ENCODE measurements at regions not wholly inside any gene's neighbourhood (a gene's known extent, or its start where the extent isn't known, plus 50 kb on each side); places are given as distances from the start of the nearest gene placed in this dataset.

GRCh38 chr12:24297516-24297915 is 348.0 kb upstream of the SOX5 start:
- Histone ChIP-seq H2AFZ (no peak overlapping the region), H3K4me2 (ENCODE audit: unreplicated experiment) (no peak overlapping the region), H3K27ac (no peak overlapping the region), H3K9me3 (ENCODE audit: low read depth) (no peaks in the 10 kb centered on the region), H3K4me1 (ENCODE audit: insufficient read depth) (no peaks in the 10 kb centered on the region), H3K4me3 (no peak overlapping the region), H3K79me2 (ENCODE audit: insufficient read depth) (no peaks in the 10 kb centered on the region), H4K20me1 (ENCODE audit: insufficient read depth) (no peaks in the 10 kb centered on the region), H3K27me3 (replicated peaks; ENCODE audit: insufficient read depth) (no peaks in the 10 kb centered on the region), H3K9ac (no peak overlapping the region), H3F3A (ENCODE audit: insufficient read depth) (no peaks in the 10 kb centered on the region), H3K36me3 (ENCODE audit: low read depth) (no peaks in the 10 kb centered on the region), H3K9me2 (ENCODE audit: insufficient read depth) (no peaks in the 10 kb centered on the region)
- 53 to 57% methylated on average over 5 of the region's 5 CpGs for WGBS, 2 experiments (ENCODE audit: low coverage in 1 of 2, low lambda C conversion rate in 2 of 2, missing lambda C conversion rate in 2 of 2)
- no peak for DNase-seq
- in situ Hi-C loops (cut with MboI), result no loop called here
- TF ChIP-seq EZH2 (IDR thresholded peaks at IDR 0.05; ENCODE audit: insufficient read depth, poor library complexity, severe bottlenecking) (no peak), EZH2phosphoT487 (IDR thresholded peaks at IDR 0.05; ENCODE audit: insufficient read depth, low read depth) (no peak)

GRCh38 chr12:24293549-24293948 is 344.1 kb upstream of the SOX5 start:
- no peak for DNase-seq
- Histone ChIP-seq H3K4me2 (ENCODE audit: unreplicated experiment) (no peak overlapping the region), H3K27ac (no peak overlapping the region), H3K4me3 (no peak overlapping the region), H4K20me1 (ENCODE audit: insufficient read depth) (no peaks in the 10 kb centered on the region), H3K27me3 (replicated peaks; ENCODE audit: insufficient read depth) (no peaks in the 10 kb centered on the region), H3K9me2 (ENCODE audit: insufficient read depth) (no peaks in the 10 kb centered on the region), H2AFZ (no peak overlapping the region), H3K9ac (no peak overlapping the region), H3K79me2 (ENCODE audit: insufficient read depth) (no peaks in the 10 kb centered on the region), H3K36me3 (ENCODE audit: low read depth) (no peaks in the 10 kb centered on the region), H3K9me3 (ENCODE audit: low read depth) (no peaks in the 10 kb centered on the region), H3K4me1 (ENCODE audit: insufficient read depth) (no peaks in the 10 kb centered on the region), H3F3A (ENCODE audit: insufficient read depth) (no peaks in the 10 kb centered on the region)
- TF ChIP-seq EZH2phosphoT487 (IDR thresholded peaks at IDR 0.05; ENCODE audit: insufficient read depth, low read depth) (no peak), EZH2 (IDR thresholded peaks at IDR 0.05; ENCODE audit: insufficient read depth, poor library complexity, severe bottlenecking) (no peak)
- 37 to 57% methylated on average over 1 of the region's 1 CpG for WGBS, 2 experiments (ENCODE audit: low coverage in 1 of 2, low lambda C conversion rate in 2 of 2, missing lambda C conversion rate in 2 of 2)
- in situ Hi-C loops (cut with MboI), result no loop called here

GRCh38 chr12:24287963-24288362 is 338.5 kb upstream of the SOX5 start:
- WGBS, 2 experiments (ENCODE audit: low coverage in 1 of 2, low lambda C conversion rate in 2 of 2, missing lambda C conversion rate in 2 of 2), result 57 to 64% methylated on average over 1 of the region's 1 CpG

GRCh38 chr12:24285448-24285847 is 336.0 kb upstream of the SOX5 start:
- DNase-seq, result no peak
- no peaks in the 10 kb centered on the region for H3K4me1 ChIP-seq (ENCODE audit: insufficient read depth)

More at GRCh38 chr12:24287963-24288362, 338.5 kb upstream of the SOX5 start:
- H3K4me2 ChIP-seq (ENCODE audit: unreplicated experiment), result no peak overlapping the region
- no peak overlapping the region for H3K4me3 ChIP-seq
- H3K4me1 ChIP-seq (ENCODE audit: insufficient read depth), result no peaks in the 10 kb centered on the region
- H4K20me1 ChIP-seq (ENCODE audit: insufficient read depth), result no peaks in the 10 kb centered on the region
- TF ChIP-seq EZH2 (IDR thresholded peaks at IDR 0.05; ENCODE audit: insufficient read depth, poor library complexity, severe bottlenecking), result no peak
- TF ChIP-seq EZH2phosphoT487 (IDR thresholded peaks at IDR 0.05; ENCODE audit: insufficient read depth, low read depth), result no peak
- in situ Hi-C loops (cut with MboI), result no loop called here
- no peak overlapping the region for H3K9ac ChIP-seq
- no peaks in the 10 kb centered on the region for H3K36me3 ChIP-seq (ENCODE audit: low read depth)
- no peak overlapping the region for H3K27ac ChIP-seq
- no peaks in the 10 kb centered on the region for H3K79me2 ChIP-seq (ENCODE audit: insufficient read depth)
- DNase-seq, result no peak
- no peaks in the 10 kb centered on the region for H3K9me2 ChIP-seq (ENCODE audit: insufficient read depth)
- H3F3A ChIP-seq (ENCODE audit: insufficient read depth), result no peaks in the 10 kb centered on the region
- H2AFZ ChIP-seq, result no peak overlapping the region
- no peaks in the 10 kb centered on the region for H3K27me3 ChIP-seq (replicated peaks; ENCODE audit: insufficient read depth)
- H3K9me3 ChIP-seq (ENCODE audit: low read depth), result no peaks in the 10 kb centered on the region

GRCh38 chr12:24281341-24281740 is 331.9 kb upstream of the SOX5 start:
- no peaks in the 10 kb centered on the region for H4K20me1 ChIP-seq (ENCODE audit: insufficient read depth)
- TF ChIP-seq EZH2phosphoT487 (IDR thresholded peaks at IDR 0.05; ENCODE audit: insufficient read depth, low read depth) (no peak), EZH2 (IDR thresholded peaks at IDR 0.05; ENCODE audit: insufficient read depth, poor library complexity, severe bottlenecking) (no peak)
- H3K36me3 ChIP-seq (ENCODE audit: low read depth), result no peaks in the 10 kb centered on the region
- H3K4me2 ChIP-seq (ENCODE audit: unreplicated experiment), result no peak overlapping the region
- no peaks in the 10 kb centered on the region for H3K9me3 ChIP-seq (ENCODE audit: low read depth)
- no peak overlapping the region for H3K27ac ChIP-seq
- H3K9ac ChIP-seq, result no peak overlapping the region
- H2AFZ ChIP-seq, result no peak overlapping the region
- no peak overlapping the region for H3K4me3 ChIP-seq
- no peaks in the 10 kb centered on the region for H3F3A ChIP-seq (ENCODE audit: insufficient read depth)
- in situ Hi-C loops (cut with MboI), result no loop called here
- H3K9me2 ChIP-seq (ENCODE audit: insufficient read depth), result no peaks in the 10 kb centered on the region
- WGBS, 2 experiments (ENCODE audit: low coverage in 1 of 2, low lambda C conversion rate in 2 of 2, missing lambda C conversion rate in 2 of 2), result 44 to 50% methylated on average over 5 of the region's 5 CpGs
- H3K27me3 ChIP-seq (replicated peaks; ENCODE audit: insufficient read depth), result no peaks in the 10 kb centered on the region
- no peaks in the 10 kb centered on the region for H3K4me1 ChIP-seq (ENCODE audit: insufficient read depth)
- no peak for DNase-seq
- H3K79me2 ChIP-seq (ENCODE audit: insufficient read depth), result no peaks in the 10 kb centered on the region

More at GRCh38 chr12:24285448-24285847, 336.0 kb upstream of the SOX5 start:
- Histone ChIP-seq H3K27me3 (replicated peaks; ENCODE audit: insufficient read depth) (no peaks in the 10 kb centered on the region), H3F3A (ENCODE audit: insufficient read depth) (no peaks in the 10 kb centered on the region), H3K9me2 (ENCODE audit: insufficient read depth) (no peaks in the 10 kb centered on the region), H3K36me3 (ENCODE audit: low read depth) (no peaks in the 10 kb centered on the region), H4K20me1 (ENCODE audit: insufficient read depth) (no peaks in the 10 kb centered on the region), H3K4me2 (ENCODE audit: unreplicated experiment) (no peak overlapping the region), H3K4me3 (no peak overlapping the region), H3K79me2 (ENCODE audit: insufficient read depth) (no peaks in the 10 kb centered on the region), H2AFZ (no peak overlapping the region), H3K27ac (no peak overlapping the region), H3K9me3 (ENCODE audit: low read depth) (no peaks in the 10 kb centered on the region), H3K9ac (no peak overlapping the region)
- in situ Hi-C loops (cut with MboI), result no loop called here
- WGBS, 2 experiments (ENCODE audit: low coverage in 1 of 2, low lambda C conversion rate in 2 of 2, missing lambda C conversion rate in 2 of 2), result 36% methylated on average over 3 of the region's 3 CpGs
- TF ChIP-seq EZH2phosphoT487 (IDR thresholded peaks at IDR 0.05; ENCODE audit: insufficient read depth, low read depth), result no peak
- TF ChIP-seq EZH2 (IDR thresholded peaks at IDR 0.05; ENCODE audit: insufficient read depth, poor library complexity, severe bottlenecking), result no peak
